Stimulated activated CD4-positive, alpha-beta T cell treated with anti-CD3 and anti-CD28 coated beads, TNF-alpha, amount 100 ng/mL, for 24 hours (primary cell): ENCODE measurements at regions not wholly inside any gene's neighbourhood (a gene's known extent, or its start where the extent isn't known, plus 50 kb on each side); places are given as distances from the start of the nearest gene placed in this dataset.
"Not testable (repeated sequence)": the region's sequence is repeated elsewhere in the genome, so short reads cannot be mapped to it uniquely, and the experiment has no call there.

Experiments
- DNase-seq, 3 experiments: peaks; one replicate each; pipeline ENCODE4 v3.0.0-alpha.2; 2020; ENCODE audit warnings: low read depth in 3 of 3

GRCh38 chr10:29730458-29730857 is 95.7 kb upstream of the SVIL start:
- DNase-seq = no peak

GRCh38 chr10:29728541-29729049 is 93.8 kb upstream of the SVIL start:
- no peak for DNase-seq

GRCh38 chr10:29725927-29726326 is 91.2 kb upstream of the SVIL start:
- DNase-seq = not testable (repeated sequence)

GRCh38 chr10:29725133-29725720 is 90.5 kb upstream of the SVIL start:
- DNase-seq = no peak

- DNase-seq = no peak
Measured at GRCh38 chr10:29723726-29724125, 89.0 kb upstream of the SVIL start.

GRCh38 chr10:29722777-29723176 is 88.0 kb upstream of the SVIL start:
- DNase-seq = no peak

- DNase-seq = no peak
Measured at GRCh38 chr10:29720149-29720548, 85.4 kb upstream of the SVIL start.

GRCh38 chr10:29719281-29719675 is 84.5 kb upstream of the SVIL start:
- DNase-seq = no peak

GRCh38 chr10:29715296-29715695 is 80.5 kb upstream of the SVIL start:
- DNase-seq = no peak

GRCh38 chr10:29714096-29714874 is 79.5 kb upstream of the SVIL start:
- no peak for DNase-seq

- DNase-seq = no peak
Measured at GRCh38 chr10:29713450-29713849, 78.7 kb upstream of the SVIL start.

GRCh38 chr10:29712108-29712507 is 77.3 kb upstream of the SVIL start:
- no peak for DNase-seq

- DNase-seq = no peak
Measured at GRCh38 chr10:29710128-29710527, 75.4 kb upstream of the SVIL start.

- DNase-seq = no peak
Measured at GRCh38 chr10:29709484-29710002, 74.8 kb upstream of the SVIL start.

- no peak for DNase-seq
Measured at GRCh38 chr10:29703271-29703670, 68.5 kb upstream of the SVIL start.

GRCh38 chr10:29702273-29703164 is 67.7 kb upstream of the SVIL start:
- DNase-seq = no peak

- no peak for DNase-seq
Measured at GRCh38 chr10:29701306-29701705, 66.5 kb upstream of the SVIL start.

- DNase-seq = no peak
Measured at GRCh38 chr10:29699621-29700020, 64.8 kb upstream of the SVIL start.

GRCh38 chr10:29698773-29699490 is 64.2 kb upstream of the SVIL start:
- no peak for DNase-seq

- DNase-seq = not testable (repeated sequence)
Measured at GRCh38 chr10:29696581-29696980, 61.8 kb upstream of the SVIL start.

GRCh38 chr10:29694121-29694520 is 59.4 kb upstream of the SVIL start:
- no peak for DNase-seq
